H1 (cell line): ENCODE measurements at regions not wholly inside any gene's neighbourhood (a gene's known extent, or its start where the extent isn't known, plus 50 kb on each side); places are given as distances from the start of the nearest gene placed in this dataset.

Experiments used
- CTCF ChIA-PET: fragments of 300-600 bp; sonication (Branson Sonifier 250); formaldehyde crosslinking; loops from one replicate; lab custom pipeline; 2021; ENCODE audit not compliant: partially characterized antibody; lab: Charles Lee
- POLR2A ChIA-PET: fragments of 300-600 bp; sonication (Branson Sonifier 250); formaldehyde crosslinking; loops from one replicate; lab custom pipeline; 2021; ENCODE audit warnings: inconsistent platforms; ENCODE audit not compliant: partially characterized antibody; lab: Charles Lee
- DNase-seq, 2 experiments: peaks; one replicate each; pipeline versions ENCODE4 v3.0.0 to v3.0.0-alpha.2; 2010 to 2022; ENCODE audit warnings: low spot score in 2 of 2, low read depth in 1 of 2, mixed read lengths in 1 of 2
- FAIRE-seq: peaks from 2 replicates; lab custom pipeline; 2011; peaks lifted over from hg19 to GRCh38; lab: Jason Lieb, UNC
- H2AFZ ChIP-seq: 2 replicates; pipeline ENCODE4 v1.8.1; 2012; ENCODE audit warnings: low read length, inconsistent platforms
- H2AK5ac ChIP-seq: 2 replicates; pipeline ENCODE4 v1.6.1; 2013; ENCODE audit warnings: low read depth, low read length
- H2BK120ac ChIP-seq: replicated peaks from 2 replicates; pipeline ENCODE3; 2013; ENCODE audit warnings: low read depth, low read length, inconsistent platforms
- H2BK12ac ChIP-seq: 2 replicates; pipeline ENCODE4 v1.6.1; 2013; ENCODE audit warnings: low read depth, low read length
- H2BK15ac ChIP-seq: 2 replicates; pipeline ENCODE4 v1.6.1; 2013; ENCODE audit warnings: low read length
- H2BK20ac ChIP-seq: 2 replicates; pipeline ENCODE4 v1.6.1; 2013; ENCODE audit warnings: low read length
- H2BK5ac ChIP-seq: 2 replicates; pipeline ENCODE4 v1.6.1; 2013; ENCODE audit warnings: low read depth, low read length
- H3K14ac ChIP-seq: 2 replicates; pipeline ENCODE4 v1.6.1; 2013; ENCODE audit warnings: inconsistent platforms; ENCODE audit not compliant: insufficient read length
- H3K18ac ChIP-seq: 2 replicates; pipeline ENCODE4 v1.6.1; 2013; ENCODE audit warnings: low read length; ENCODE audit errors: extremely low read depth
- H3K23ac ChIP-seq: 2 replicates; pipeline ENCODE4 v1.6.1; 2013; ENCODE audit warnings: inconsistent platforms; ENCODE audit not compliant: insufficient read length
- H3K23me2 ChIP-seq: 2 replicates; pipeline ENCODE4 v1.6.1; 2013; ENCODE audit warnings: low read depth, low read length
- H3K27ac ChIP-seq: 2 replicates; pipeline ENCODE4 v1.6.1; 2011; ENCODE audit warnings: low read depth, low read length, inconsistent platforms
- H3K27me3 ChIP-seq, 4 experiments: replicated peaks in 1 of 4; 1 replicate in 1 of 4; 2 replicates in 3 of 4; pipeline versions ENCODE4 v1.6.1 to v1.8.1; 2011 to 2013; ENCODE audit warnings: low read length in 3 of 4, mild to moderate bottlenecking in 3 of 4, inconsistent platforms in 2 of 4, mixed read lengths in 2 of 4, moderate library complexity in 1 of 4; ENCODE audit not compliant: control insufficient read depth in 3 of 4, insufficient read depth in 3 of 4; ENCODE audit errors: extremely low read depth in 1 of 4
- H3K36me3 ChIP-seq, 4 experiments: 2 replicates each; pipeline versions ENCODE4 v1.6.1 to v1.8.1; 2011 to 2013; ENCODE audit warnings: mild to moderate bottlenecking in 4 of 4, low read length in 3 of 4, moderate library complexity in 2 of 4, control low read depth in 1 of 4, inconsistent platforms in 1 of 4; ENCODE audit not compliant: insufficient read depth in 4 of 4, control insufficient read depth in 2 of 4
- H3K4ac ChIP-seq: replicated peaks from 2 replicates; pipeline ENCODE3; 2013; ENCODE audit warnings: low read length, low read depth, mixed read lengths, inconsistent platforms; ENCODE audit not compliant: insufficient read length
- H3K4me1 ChIP-seq, 4 experiments: replicated peaks in 1 of 4; 1 replicate in 1 of 4; 2 replicates in 3 of 4; pipeline versions ENCODE4 v1.6.1 to v1.8.1; 2011 to 2013; ENCODE audit warnings: low read length in 3 of 4, inconsistent platforms in 2 of 4, mixed read lengths in 1 of 4; ENCODE audit not compliant: insufficient read depth in 4 of 4, control insufficient read depth in 3 of 4
- H3K4me2 ChIP-seq, 2 experiments: 2 replicates each; pipeline versions ENCODE4 v1.6.1 to v1.8.1; 2011 to 2013; ENCODE audit warnings: low read depth in 2 of 2, low read length in 2 of 2, control low read depth in 1 of 2, inconsistent platforms in 1 of 2, mild to moderate bottlenecking in 1 of 2; ENCODE audit not compliant: insufficient read depth in 1 of 2
- H3K4me3 ChIP-seq, 4 experiments: fragments of 200-600, 300-600 bp in 1 of 4; sonication (generic), shearing (Covaris generic), sonication (Bioruptor Twin) in 1 of 4; 2 replicates each; pipeline versions ENCODE4 v1.5.1 to v1.8.1; 2011 to 2016; ENCODE audit warnings: low read length in 4 of 4, low read depth in 3 of 4, control low read depth in 2 of 4, inconsistent platforms in 2 of 4, mild to moderate bottlenecking in 2 of 4, mixed read lengths in 1 of 4, moderate library complexity in 1 of 4; ENCODE audit not compliant: insufficient read depth in 2 of 4; ENCODE audit errors: extremely low read depth in 1 of 4
- H3K56ac ChIP-seq: replicated peaks from 2 replicates; pipeline ENCODE3; 2013; ENCODE audit warnings: low read depth, mild to moderate bottlenecking, mixed read lengths, low read length, inconsistent platforms; ENCODE audit not compliant: insufficient read length
- H3K79me1 ChIP-seq: 2 replicates; pipeline ENCODE4 v1.6.1; 2013; ENCODE audit warnings: low read depth, low read length, control low read depth
- H3K79me2 ChIP-seq, 2 experiments: 2 replicates each; pipeline versions ENCODE4 v1.6.1 to v1.8.1; 2012 to 2013; ENCODE audit warnings: low read length in 2 of 2, mild to moderate bottlenecking in 2 of 2, inconsistent platforms in 1 of 2; ENCODE audit not compliant: insufficient read depth in 2 of 2, control insufficient read depth in 1 of 2
- H3K9ac ChIP-seq, 4 experiments: replicated peaks in 1 of 4; 1 replicate in 1 of 4; 2 replicates in 3 of 4; pipeline versions ENCODE4 v1.6.1 to v1.8.1; 2011 to 2013; ENCODE audit warnings: low read depth in 3 of 4, low read length in 3 of 4, control low read depth in 2 of 4, mild to moderate bottlenecking in 2 of 4, moderate library complexity in 2 of 4, inconsistent platforms in 1 of 4; ENCODE audit errors: extremely low read depth in 1 of 4
- H3K9me3 ChIP-seq, 2 experiments: 2 replicates each; pipeline versions ENCODE4 v1.6.1 to v1.8.1; 2012 to 2013; ENCODE audit warnings: mild to moderate bottlenecking in 2 of 2, moderate library complexity in 2 of 2, control low read depth in 1 of 2, inconsistent platforms in 1 of 2, low read depth in 1 of 2, low read length in 1 of 2, mixed read lengths in 1 of 2; ENCODE audit not compliant: insufficient read depth in 2 of 2
- H4K20me1 ChIP-seq, 2 experiments: replicated peaks in 1 of 2; 2 replicates each; pipeline versions ENCODE3 to v1.8.1; 2011 to 2013; ENCODE audit warnings: inconsistent platforms in 2 of 2, low read length in 2 of 2, mild to moderate bottlenecking in 1 of 2; ENCODE audit not compliant: insufficient read depth in 2 of 2, control insufficient read depth in 1 of 2
- H4K5ac ChIP-seq: 2 replicates; pipeline ENCODE4 v1.6.1; 2013; ENCODE audit warnings: low read length, low read depth, mixed read lengths, inconsistent platforms; ENCODE audit not compliant: insufficient read length
- H4K8ac ChIP-seq: 2 replicates; pipeline ENCODE4 v1.8.0; 2013; ENCODE audit warnings: mild to moderate bottlenecking, moderate library complexity, low read length, inconsistent platforms; ENCODE audit not compliant: insufficient read depth; ENCODE audit errors: extremely low read depth
- H4K91ac ChIP-seq: replicated peaks from 2 replicates; pipeline ENCODE3; 2013; ENCODE audit warnings: low read length, mixed read lengths, inconsistent platforms; ENCODE audit not compliant: insufficient read length
- ATF2 ChIP-seq: IDR thresholded peaks from 2 replicates; pipeline ENCODE4 v1.6.1; 2012; ENCODE audit warnings: low read length, inconsistent platforms
- CHD1 ChIP-seq: IDR thresholded peaks from 2 replicates; pipeline ENCODE4 v1.6.1; 2012; ENCODE audit warnings: low read depth, low read length, improper control_type of control experiment
- E2F6 ChIP-seq: IDR thresholded peaks from 2 replicates; pipeline ENCODE4 v1.6.1; 2012; ENCODE audit warnings: inconsistent platforms
- GABPA ChIP-seq: IDR thresholded peaks from 2 replicates; pipeline ENCODE4 v1.6.1; 2011; ENCODE audit warnings: mild to moderate bottlenecking, low read length, moderate library complexity, borderline replicate concordance; ENCODE audit not compliant: insufficient read depth
- PHF8 ChIP-seq: fragments of 200-600 bp; sonication (generic); conservative IDR thresholded peaks from 2 replicates; pipeline ENCODE4 v1.7.1; 2012; ENCODE audit warnings: low read depth, mild to moderate bottlenecking, inconsistent platforms, low read length, moderate library complexity
- RAD21 ChIP-seq, 2 experiments: IDR thresholded peaks in 1 of 2; conservative IDR thresholded peaks in 1 of 2; 2 replicates each; pipeline ENCODE4 v1.6.1; 2011; ENCODE audit warnings: low read depth in 2 of 2, low read length in 2 of 2, improper control_type of control experiment in 1 of 2, inconsistent platforms in 1 of 2, mild to moderate bottlenecking in 1 of 2, moderate library complexity in 1 of 2
- SP2 ChIP-seq: IDR thresholded peaks from 2 replicates; pipeline ENCODE4 v1.6.1; 2012; ENCODE audit warnings: mild to moderate bottlenecking, low read length, inconsistent platforms
- TBP ChIP-seq: IDR thresholded peaks from 2 replicates; pipeline ENCODE4 v1.6.1; 2011; ENCODE audit warnings: low read depth, low read length, improper control_type of control experiment
- WGBS, 2 experiments: shearing (Covaris generic) in 1 of 2; methylation state at CpG; one replicate each; pipeline versions ENCODE4 v1.1.6 to v1.1.7; 2013 to 2015; ENCODE audit warnings: low lambda C conversion rate in 2 of 2, mixed read lengths in 2 of 2, inconsistent platforms in 1 of 2, low coverage in 1 of 2, missing lambda C conversion rate in 1 of 2; ENCODE audit not compliant: insufficient replicate concordance in 2 of 2, insufficient coverage in 1 of 2, insufficient read length in 1 of 2; ENCODE audit errors: extremely low coverage in 1 of 2, missing lambda C conversion rate in 1 of 2; 5-methylcytosine and 5-hydroxymethylcytosine counted together

GRCh38 chr4:46444318-46445000 is 54.5 kb upstream of the GABRA2 start:
- Histone ChIP-seq H3K36me3 (no peaks in the 10 kb centered on the region), H2AFZ (no peak overlapping the region), H2BK12ac (no peak overlapping the region), H2BK5ac (no peak overlapping the region), H4K8ac (no peak overlapping the region), H3K23ac (no peak overlapping the region), H4K5ac (no peak overlapping the region)
- no peak for DNase-seq
- TF ChIP-seq TBP: no peak
- TF ChIP-seq SP2: no peak
- no peak for TF ChIP-seq GABPA
- TF ChIP-seq RAD21 (IDR thresholded peaks at IDR 0.05 in 1 of 2, conservative IDR thresholded peaks at IDR 0.05 in 1 of 2; ENCODE audit: low read depth in 2 of 2, low read length in 2 of 2): no peak
- TF ChIP-seq CHD1: no peak
- TF ChIP-seq E2F6: no peak
- no peak for TF ChIP-seq ATF2
- TF ChIP-seq PHF8: no peak
- TF ChIP-seq, all 59 proteins: peak for 0
- Histone ChIP-seq H3K4ac (no peak overlapping the region), H3K56ac (no peak overlapping the region), H2BK15ac (no peak overlapping the region), H2BK20ac (no peak overlapping the region), H3K18ac (no peak overlapping the region), H3K4me3 (no peak overlapping the region), H3K14ac (no peak overlapping the region), H3K79me1 (no peaks in the 10 kb centered on the region), H3K9me3 (no peaks in the 10 kb centered on the region), H3K4me2 (no peak overlapping the region), H2BK120ac (no peak overlapping the region), H3K79me2 (no peaks in the 10 kb centered on the region), H4K20me1 (no peaks in the 10 kb centered on the region), H3K27me3 (no peaks in the 10 kb centered on the region), H2AK5ac (no peak overlapping the region), H3K4me1 (no peaks in the 10 kb centered on the region), H4K91ac (no peak overlapping the region), H3K23me2 (no peaks in the 10 kb centered on the region), H3K27ac (no peak overlapping the region), H3K9ac (no peak overlapping the region)
- CTCF ChIA-PET: no interaction called here
- FAIRE-seq: no peak
- POLR2A ChIA-PET: no interaction called here
- 85% methylated on average over 5 of the region's 5 CpGs; no CpG with 5 or more reads in 1 of the 2 experiments for WGBS, 2 experiments
